Suprapubic skin (tissue), 4 donors: ENCODE measurements at regions not wholly inside any gene's neighbourhood (a gene's known extent, or its start where the extent isn't known, plus 50 kb on each side); places are given as distances from the start of the nearest gene placed in this dataset.

Experiments
- CTCF ChIP-seq, 2 donors: fragments of 200-600 bp in 1 of 2; fragments of 450-650 bp in 1 of 2; sonication (generic) in 1 of 2; IDR thresholded peaks; one replicate each; pipeline ENCODE4 v1.5.1; 2016 to 2019; ENCODE audit warnings: antibody characterized with exemption in 2 of 2, mild to moderate bottlenecking in 1 of 2, moderate library complexity in 1 of 2
- EP300 ChIP-seq: sonication (generic); formaldehyde crosslinking; IDR thresholded peaks from one replicate; pipeline ENCODE4 v1.6.1; 2017; ENCODE audit warnings: antibody characterized with exemption
- POLR2A ChIP-seq, 2 donors: fragments of 450-650 bp; IDR thresholded peaks; one replicate each; pipeline ENCODE4 v1.6.1; 2017; ENCODE audit warnings: antibody characterized with exemption in 2 of 2, mild to moderate bottlenecking in 2 of 2, moderate library complexity in 2 of 2
- POLR2AphosphoS5 ChIP-seq, 3 donors: sonication (generic); formaldehyde crosslinking; IDR thresholded peaks; one replicate each; pipeline ENCODE4 v1.6.1; 2017; ENCODE audit warnings: antibody characterized with exemption in 3 of 3

- TF ChIP-seq CTCF (IDR thresholded peaks at IDR 0.05) (no peak), POLR2A (IDR thresholded peaks at IDR 0.05) (no peak), POLR2AphosphoS5 (IDR thresholded peaks at IDR 0.05) (no peak), EP300 (no peak)
Measured at GRCh38 chr6:148222846-148223245, 119.8 kb upstream of the SASH1 start.
